SU-DHL-6 (cell line): ENCODE measurements at regions not wholly inside any gene's neighbourhood (a gene's known extent, or its start where the extent isn't known, plus 50 kb on each side); places are given as distances from the start of the nearest gene placed in this dataset.
A peak's percentile ranks its signal among the peaks of the same experiment; 100 is the strongest.

Experiments
- H2AFZ ChIP-seq: fragments of 200-600 bp; sonication (generic); 2 replicates; pipeline ENCODE4 v1.6.1; 2014; ENCODE audit warnings: low read depth, mild to moderate bottlenecking, moderate library complexity, mixed read lengths, antibody characterized with exemption, low read length; ENCODE audit not compliant: severe bottlenecking
- H3F3A ChIP-seq: fragments of 200-600 bp; shearing (Covaris generic); 2 replicates; pipeline ENCODE4 v1.6.0; 2016; ENCODE audit warnings: antibody characterized with exemption, mild to moderate bottlenecking; ENCODE audit not compliant: insufficient read depth
- H3K27ac ChIP-seq: fragments of 200-600 bp; sonication (generic); 2 replicates; pipeline ENCODE4 v1.5.1; 2016; ENCODE audit warnings: low read depth, mild to moderate bottlenecking, low read length, moderate library complexity, mixed read lengths
- H3K27me3 ChIP-seq: fragments of 200-600 bp; sonication (generic), shearing (Covaris generic); 2 replicates; pipeline ENCODE4 v1.6.0; 2014; ENCODE audit warnings: mild to moderate bottlenecking, low read length
- H3K36me3 ChIP-seq: fragments of 200-600 bp; sonication (generic); 2 replicates; pipeline ENCODE4 v1.6.1; 2014; ENCODE audit warnings: mild to moderate bottlenecking, low read length, mixed read lengths
- H3K4me2 ChIP-seq: fragments of 300-600, 200-600 bp; shearing (Covaris generic), sonication (generic); 2 replicates; pipeline ENCODE4 v1.6.0; 2014; ENCODE audit warnings: low read length, low read depth, mild to moderate bottlenecking; ENCODE audit not compliant: poor library complexity, severe bottlenecking
- H3K4me3 ChIP-seq: fragments of 200-600 bp; sonication (generic); 2 replicates; pipeline ENCODE4 v1.5.1; 2014; ENCODE audit warnings: antibody characterized with exemption, low read length, mild to moderate bottlenecking, mixed read lengths; ENCODE audit not compliant: insufficient read depth, poor library complexity, severe bottlenecking
- H3K79me2 ChIP-seq: fragments of 200-600 bp; sonication (generic); 2 replicates; pipeline ENCODE4 v1.6.1; 2014; ENCODE audit warnings: mild to moderate bottlenecking, low read length, moderate library complexity; ENCODE audit not compliant: insufficient read depth
- H3K9ac ChIP-seq: fragments of 200-600 bp; sonication (generic); 2 replicates; pipeline ENCODE4 v1.7.0; 2014; ENCODE audit warnings: mild to moderate bottlenecking, low read length
- H3K9me2 ChIP-seq: fragments of 200-600 bp; sonication (generic); replicated peaks from 2 replicates; pipeline ENCODE4 v1.6.1; 2014; ENCODE audit warnings: low read length; ENCODE audit not compliant: insufficient read depth
- H3K9me3 ChIP-seq: fragments of 200-600 bp; sonication (generic); 2 replicates; pipeline ENCODE4 v1.6.1; 2014; ENCODE audit warnings: low read length, mixed read lengths; ENCODE audit not compliant: insufficient read depth
- H4K20me1 ChIP-seq: fragments of 200-600 bp; sonication (generic); 2 replicates; pipeline ENCODE4 v1.6.1; 2014; ENCODE audit warnings: low read depth, mild to moderate bottlenecking, antibody characterized with exemption, low read length, moderate library complexity, mixed read lengths
- EZH2phosphoT487 ChIP-seq: fragments of 200-600 bp; sonication (generic), shearing (Covaris generic); conservative IDR thresholded peaks from 2 replicates; pipeline ENCODE4 v1.6.1; 2018; ENCODE audit warnings: mild to moderate bottlenecking, antibody characterized with exemption, low read length, moderate library complexity, mixed read lengths
- TF ChIP-seq, protein P1 (sequence below): fragments of 200-600 bp; sonication (generic); IDR thresholded peaks from one replicate; pipeline ENCODE4 v1.5.1; 2017; ENCODE audit warnings: antibody characterized with exemption, mild to moderate bottlenecking, low read length, moderate library complexity; ENCODE audit not compliant: insufficient read depth, poor library complexity, severe bottlenecking

DNA sequence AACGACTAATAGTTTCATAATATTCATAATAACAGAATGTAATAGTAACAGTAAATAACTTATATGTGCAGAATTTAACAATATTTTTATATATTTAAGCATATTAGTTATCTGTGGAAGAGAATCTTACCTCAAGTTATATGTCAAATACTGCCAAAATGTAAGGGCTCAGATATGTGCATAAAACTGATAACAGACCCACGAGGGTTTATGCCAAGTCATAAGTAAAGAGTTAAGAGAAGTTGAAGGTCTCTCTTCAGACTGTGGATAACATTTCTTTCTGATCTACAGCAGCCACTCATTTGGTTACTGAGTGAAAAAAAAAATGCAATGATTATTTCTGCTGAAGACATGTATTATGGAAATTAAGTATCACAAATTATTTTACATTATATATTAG, 1167.8 kb upstream of the NCAM2 start:
- Histone ChIP-seq H3K79me2 (no peaks in the 10 kb centered on the region), H3K36me3 (no peaks in the 10 kb centered on the region), H3K9me3 (peaks cover 4% of the 10 kb centered on the region; the same call in 1 of the 2 replicates), H3K27me3 (no peaks in the 10 kb centered on the region), H2AFZ (peak overlapping the region; percentile 67), H3K4me2 (no peak overlapping the region), H3K4me3 (no peak overlapping the region), H3K9ac (no peak overlapping the region), H3F3A (no peaks in the 10 kb centered on the region), H3K27ac (no peak overlapping the region), H4K20me1 (no peaks in the 10 kb centered on the region), H3K9me2 (no peaks in the 10 kb centered on the region)
- TF ChIP-seq EZH2phosphoT487 = no peak
- TF ChIP-seq, protein P1, sequence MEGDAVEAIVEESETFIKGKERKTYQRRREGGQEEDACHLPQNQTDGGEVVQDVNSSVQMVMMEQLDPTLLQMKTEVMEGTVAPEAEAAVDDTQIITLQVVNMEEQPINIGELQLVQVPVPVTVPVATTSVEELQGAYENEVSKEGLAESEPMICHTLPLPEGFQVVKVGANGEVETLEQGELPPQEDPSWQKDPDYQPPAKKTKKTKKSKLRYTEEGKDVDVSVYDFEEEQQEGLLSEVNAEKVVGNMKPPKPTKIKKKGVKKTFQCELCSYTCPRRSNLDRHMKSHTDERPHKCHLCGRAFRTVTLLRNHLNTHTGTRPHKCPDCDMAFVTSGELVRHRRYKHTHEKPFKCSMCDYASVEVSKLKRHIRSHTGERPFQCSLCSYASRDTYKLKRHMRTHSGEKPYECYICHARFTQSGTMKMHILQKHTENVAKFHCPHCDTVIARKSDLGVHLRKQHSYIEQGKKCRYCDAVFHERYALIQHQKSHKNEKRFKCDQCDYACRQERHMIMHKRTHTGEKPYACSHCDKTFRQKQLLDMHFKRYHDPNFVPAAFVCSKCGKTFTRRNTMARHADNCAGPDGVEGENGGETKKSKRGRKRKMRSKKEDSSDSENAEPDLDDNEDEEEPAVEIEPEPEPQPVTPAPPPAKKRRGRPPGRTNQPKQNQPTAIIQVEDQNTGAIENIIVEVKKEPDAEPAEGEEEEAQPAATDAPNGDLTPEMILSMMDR = no peak

DNA sequence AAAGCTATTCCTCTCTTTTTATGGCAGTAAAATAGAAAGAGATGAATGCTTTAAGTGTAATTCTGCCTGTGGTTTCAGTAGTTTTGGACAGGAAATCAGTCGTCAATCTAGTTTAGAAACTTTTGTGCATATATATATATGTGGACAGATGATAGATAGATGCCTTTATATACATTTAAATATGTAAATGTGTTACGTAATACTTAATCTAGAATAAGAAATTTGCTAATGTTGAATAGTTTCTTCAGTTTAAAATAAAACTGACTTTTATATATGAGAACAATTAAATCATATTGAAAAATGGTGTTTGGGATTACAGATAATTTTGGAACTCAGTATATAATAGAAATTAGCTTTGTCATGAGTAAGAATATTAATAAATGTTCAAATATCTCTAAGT, 1165.7 kb upstream of the NCAM2 start:
- Histone ChIP-seq H3K4me2 (no peak overlapping the region), H3K79me2 (no peaks in the 10 kb centered on the region), H3K9me2 (no peaks in the 10 kb centered on the region), H3K27ac (no peak overlapping the region), H4K20me1 (no peaks in the 10 kb centered on the region), H3K27me3 (no peaks in the 10 kb centered on the region), H3K9me3 (0 out of 2 replicates have a peak, but pooled peaks cover 4% of the 10 kb centered on the region), H3K36me3 (no peaks in the 10 kb centered on the region), H3K4me3 (no peak overlapping the region), H3F3A (no peaks in the 10 kb centered on the region), H2AFZ (peak overlapping the region; percentile 5), H3K9ac (no peak overlapping the region)
- TF ChIP-seq EZH2phosphoT487 = no peak
- TF ChIP-seq, protein P1 = no peak

DNA sequence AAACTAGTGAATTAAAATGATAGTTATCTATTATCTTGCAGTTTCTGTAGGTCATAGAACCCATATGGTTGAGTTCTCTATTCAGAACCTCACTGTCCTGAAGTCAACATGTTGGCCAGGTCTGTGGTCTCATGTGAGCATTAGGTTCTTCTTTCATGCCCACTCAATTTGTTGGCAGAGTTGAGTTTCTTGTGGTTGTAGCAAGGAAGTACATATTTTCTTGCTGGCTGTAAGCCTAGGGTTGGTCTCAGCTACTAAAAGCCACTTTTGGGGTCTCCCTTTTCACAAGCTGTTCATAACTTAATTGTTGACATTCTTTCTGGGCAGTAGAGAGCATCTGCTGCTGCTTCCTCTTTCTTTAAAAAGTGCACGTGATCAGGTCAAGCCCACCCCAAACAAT, 1165.1 kb upstream of the NCAM2 start:
- TF ChIP-seq, protein P1 = no peak
- TF ChIP-seq EZH2phosphoT487 = no peak
- H3K9me2 ChIP-seq = no peaks in the 10 kb centered on the region
- H3K79me2 ChIP-seq = no peaks in the 10 kb centered on the region
- no peak overlapping the region for H3K4me2 ChIP-seq
- H2AFZ ChIP-seq = peak overlapping the region; percentile 52
- H3K9ac ChIP-seq = no peak overlapping the region
- H3K27ac ChIP-seq = no peak overlapping the region
- H3K36me3 ChIP-seq = no peaks in the 10 kb centered on the region
- H3K27me3 ChIP-seq = no peaks in the 10 kb centered on the region
- no peaks in the 10 kb centered on the region for H3F3A ChIP-seq
- no peak overlapping the region for H3K4me3 ChIP-seq
- H3K9me3 ChIP-seq = 0 out of 2 replicates have a peak, but pooled peaks cover 4% of the 10 kb centered on the region
- no peaks in the 10 kb centered on the region for H4K20me1 ChIP-seq
